ENCODE measurements at regions not wholly inside any gene's neighbourhood (a gene's known extent, or its start where the extent isn't known, plus 50 kb on each side); places are given as distances from the start of the nearest gene placed in this dataset.

- no peak for ATAC-seq
- H2AFZ ChIP-seq (ENCODE audit: low read depth, low read length, poor library complexity, severe bottlenecking): no peak overlapping the region
Measured at GRCh38 chr13:105452895-105453294, 1082.6 kb downstream of the EFNB2 start.

More at GRCh38 chr13:105452895-105453294, 1082.6 kb downstream of the EFNB2 start:
- Histone ChIP-seq H3K27me3 (ENCODE audit: insufficient read depth, low read length) (no peaks in the 10 kb centered on the region), H3K4me3 (replicated peaks in 1 of 2; ENCODE audit: low read depth in 1 of 2, low read length in 2 of 2) (no peak overlapping the region), H3K4me1 (ENCODE audit: control insufficient read depth in 1 of 2, insufficient read depth in 2 of 2, low read length in 2 of 2) (no peaks in the 10 kb centered on the region), H3K27ac (ENCODE audit: low read depth, low read length) (no peak overlapping the region), H3K9me2 (ENCODE audit: insufficient read depth) (no peaks in the 10 kb centered on the region), H3K4me2 (ENCODE audit: low read length) (no peak overlapping the region), H3K9me3 (ENCODE audit: control insufficient read depth in 1 of 2, insufficient read depth in 1 of 2, low read depth in 1 of 2, low read length in 2 of 2) (no peaks in the 10 kb centered on the region), H3K36me3 (ENCODE audit: control insufficient read depth in 1 of 2, insufficient read depth in 2 of 2, low read length in 2 of 2) (no peaks in the 10 kb centered on the region), H3K79me2 (ENCODE audit: insufficient read depth, low read length) (no peaks in the 10 kb centered on the region), H4K20me1 (ENCODE audit: insufficient read depth) (no peaks in the 10 kb centered on the region), H3K9ac (ENCODE audit: low read length) (no peak overlapping the region)
- POLR2A ChIA-PET: no interaction called here
- RAD21 ChIA-PET (ENCODE audit: low non-redundant PET in 1 of 2, low total read pairs in 2 of 2, uncharacterized antibody in 2 of 2, unreplicated experiment in 2 of 2): no interaction called here
- CTCF ChIA-PET: no interaction called here
- intact Hi-C loops (cut with micrococcal nuclease): no loop called here
- no TSS peak for BruUV-seq (replicated peaks)
- no peak for DNase-seq (ENCODE audit: low read depth, low spot score)
- TF ChIP-seq CBX3 (IDR thresholded peaks at IDR 0.05; ENCODE audit: low read depth) (no peak), ELF1 (IDR thresholded peaks at IDR 0.05; ENCODE audit: borderline replicate concordance, low read depth) (no peak), SP1 (IDR thresholded peaks at IDR 0.05; ENCODE audit: low read depth) (no peak), ZNF274 (IDR thresholded peaks at IDR 0.05; ENCODE audit: low read depth, low read length) (no peak), EZH2 (IDR thresholded peaks at IDR 0.05) (no peak), ZBTB33 (IDR thresholded peaks at IDR 0.05; ENCODE audit: extremely low read depth, insufficient replicate concordance, low read length) (no peak), EZH2phosphoT487 (IDR thresholded peaks at IDR 0.05; ENCODE audit: borderline replicate concordance) (no peak), ZFX (IDR thresholded peaks at IDR 0.05) (no peak), POLR2AphosphoS5 (IDR thresholded peaks at IDR 0.05; ENCODE audit: low read depth, low read length) (no peak), JUND (IDR thresholded peaks at IDR 0.05) (no peak), POLR2A (IDR thresholded peaks at IDR 0.05; ENCODE audit: borderline replicate concordance, extremely low read depth, insufficient read depth, insufficient read length) (no peak), REST (IDR thresholded peaks at IDR 0.05; ENCODE audit: low read depth) (no peak), EGR1 (IDR thresholded peaks at IDR 0.05; ENCODE audit: low read depth) (no peak), YY1 (IDR thresholded peaks at IDR 0.05; ENCODE audit: extremely low read depth, insufficient replicate concordance, low read depth, low read length) (no peak), SRF (IDR thresholded peaks at IDR 0.05; ENCODE audit: low read depth) (no peak), FOSL1 (IDR thresholded peaks at IDR 0.05; ENCODE audit: low read depth) (no peak), CEBPB (IDR thresholded peaks at IDR 0.05; ENCODE audit: low read depth) (no peak)

Data from HCT116 (cell line).